ENCODE measurements at regions not wholly inside any gene's neighbourhood (a gene's known extent, or its start where the extent isn't known, plus 50 kb on each side); places are given as distances from the start of the nearest gene placed in this dataset.
"Not testable (repeated sequence)": the region's sequence is repeated elsewhere in the genome, so short reads cannot be mapped to it uniquely, and the experiment has no call there.

DNA sequence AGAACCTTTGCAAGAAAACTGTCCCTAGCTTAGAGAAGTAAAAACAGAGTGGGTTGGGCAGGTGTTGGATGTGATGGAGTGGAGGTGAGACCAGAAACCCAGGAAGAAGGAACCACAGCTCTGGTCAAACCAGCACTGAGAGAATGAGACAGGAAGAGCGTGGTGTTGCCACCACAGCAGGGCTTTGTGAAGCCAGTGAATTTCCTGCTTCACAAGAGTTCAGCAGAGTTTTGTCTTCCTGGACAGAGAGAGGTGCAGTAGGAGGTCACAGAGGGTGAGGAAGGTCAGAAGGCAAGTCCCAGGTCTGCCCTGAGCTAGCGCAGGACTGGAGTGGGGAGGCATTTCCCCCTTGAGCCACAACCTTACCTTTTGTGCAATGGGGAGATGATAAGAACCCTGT is 2306.2 kb upstream of the ACO1 start:
- H3K9me3 ChIP-seq, result no peaks in the 10 kb centered on the region
- H3K4me1 ChIP-seq, result no peaks in the 10 kb centered on the region
- intact Hi-C loops (cut with DNase I), result no loop called here
- H3K36me3 ChIP-seq, result no peaks in the 10 kb centered on the region
- 74 to 87% (median 81%) methylated on average over 2 of the region's 2 CpGs for WGBS, 4 donors
- no peak overlapping the region for H3K27ac ChIP-seq
- H3K4me3 ChIP-seq, result no peak overlapping the region
- TF ChIP-seq, protein P1, sequence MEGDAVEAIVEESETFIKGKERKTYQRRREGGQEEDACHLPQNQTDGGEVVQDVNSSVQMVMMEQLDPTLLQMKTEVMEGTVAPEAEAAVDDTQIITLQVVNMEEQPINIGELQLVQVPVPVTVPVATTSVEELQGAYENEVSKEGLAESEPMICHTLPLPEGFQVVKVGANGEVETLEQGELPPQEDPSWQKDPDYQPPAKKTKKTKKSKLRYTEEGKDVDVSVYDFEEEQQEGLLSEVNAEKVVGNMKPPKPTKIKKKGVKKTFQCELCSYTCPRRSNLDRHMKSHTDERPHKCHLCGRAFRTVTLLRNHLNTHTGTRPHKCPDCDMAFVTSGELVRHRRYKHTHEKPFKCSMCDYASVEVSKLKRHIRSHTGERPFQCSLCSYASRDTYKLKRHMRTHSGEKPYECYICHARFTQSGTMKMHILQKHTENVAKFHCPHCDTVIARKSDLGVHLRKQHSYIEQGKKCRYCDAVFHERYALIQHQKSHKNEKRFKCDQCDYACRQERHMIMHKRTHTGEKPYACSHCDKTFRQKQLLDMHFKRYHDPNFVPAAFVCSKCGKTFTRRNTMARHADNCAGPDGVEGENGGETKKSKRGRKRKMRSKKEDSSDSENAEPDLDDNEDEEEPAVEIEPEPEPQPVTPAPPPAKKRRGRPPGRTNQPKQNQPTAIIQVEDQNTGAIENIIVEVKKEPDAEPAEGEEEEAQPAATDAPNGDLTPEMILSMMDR (IDR thresholded peaks at IDR 0.05), result no peak
- TF ChIP-seq POLR2A (IDR thresholded peaks at IDR 0.05), result no peak
- H3K27me3 ChIP-seq, result no peaks in the 10 kb centered on the region
- no peak for ATAC-seq
- DNase-seq, result no peak

DNA sequence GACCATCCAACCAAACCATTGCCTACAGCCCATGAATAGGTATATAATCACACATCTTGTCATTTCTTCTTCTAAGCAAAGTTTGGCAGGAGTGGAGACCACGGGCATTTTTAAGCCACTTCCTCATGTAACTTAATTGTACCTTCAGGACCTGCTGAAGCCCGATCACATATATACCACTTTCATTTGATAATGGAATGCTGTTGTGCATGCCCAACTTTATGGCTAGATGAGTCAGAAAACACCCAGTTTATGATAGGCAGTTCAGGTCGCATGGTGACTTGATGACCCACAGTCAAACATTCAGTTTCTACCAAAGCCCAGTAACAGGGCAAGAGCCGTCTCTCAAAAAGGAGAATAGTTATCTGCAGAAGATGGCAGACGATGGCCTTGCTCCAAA is 2295.0 kb upstream of the ACO1 start:
- Histone ChIP-seq H3K27me3 (no peaks in the 10 kb centered on the region), H3K27ac (no peak overlapping the region), H3K9me3 (peaks cover 0 to 7% (median 0%) of the 10 kb centered on the region in 12 donors), H3K4me1 (no peaks in the 10 kb centered on the region), H3K36me3 (no peaks in the 10 kb centered on the region), H3K4me3 (no peak overlapping the region)
- whole genome bisulfite sequencing, 4 donors, result 78 to 86% (median 83%) methylated on average over 5 of the region's 5 CpGs
- intact Hi-C loops (cut with DNase I), result no loop called here
- TF ChIP-seq, protein P1 (IDR thresholded peaks at IDR 0.05), result no peak
- no peak for TF ChIP-seq POLR2A (IDR thresholded peaks at IDR 0.05)
- DNase-seq (no peak), ATAC-seq (no peak)

DNA sequence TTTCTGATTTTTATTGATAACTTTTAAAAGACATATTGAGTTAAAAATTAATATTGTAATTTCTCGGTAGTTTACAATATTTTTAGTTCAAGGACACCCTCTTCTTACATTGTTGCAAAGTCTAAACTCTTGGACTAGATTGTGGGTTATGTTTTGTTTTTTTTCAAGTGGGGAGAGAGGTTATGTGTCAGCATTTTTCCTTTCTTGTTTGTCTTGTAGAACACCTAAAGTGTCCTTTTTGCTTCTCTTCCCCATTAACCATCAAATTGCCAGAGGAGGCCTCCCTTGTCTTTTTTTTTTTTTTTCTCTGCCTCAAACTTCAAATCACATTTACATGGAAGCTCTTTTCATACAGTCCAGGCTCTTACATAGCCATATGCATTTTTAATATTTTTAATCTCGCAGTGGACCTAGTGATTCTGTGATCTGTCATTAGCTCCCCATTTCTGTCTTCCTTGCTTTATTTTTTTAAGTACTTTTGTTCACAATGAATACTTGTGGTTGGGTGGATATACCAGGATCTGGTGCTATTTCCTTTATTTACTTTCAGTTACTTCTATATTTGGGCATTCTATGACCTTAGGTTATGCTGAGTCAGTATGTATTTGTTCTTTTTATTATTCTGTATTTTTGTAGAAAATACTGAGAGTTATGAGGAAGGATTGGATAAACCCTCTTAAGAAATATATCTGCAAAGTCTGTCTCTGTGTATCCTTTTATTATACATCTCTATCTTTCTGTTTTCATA is 2280.6 kb upstream of the ACO1 start:
- H3K36me3 ChIP-seq, result no peaks in the 10 kb centered on the region
- intact Hi-C loops (cut with DNase I), result no loop called here
- no peaks in the 10 kb centered on the region for H3K4me1 ChIP-seq
- H3K27ac ChIP-seq, result no peak overlapping the region
- H3K4me3 ChIP-seq, result no peak overlapping the region
- 61 to 84% (median 63%) methylated on average over 2 of the region's 2 CpGs for WGBS, 4 donors
- H3K9me3 ChIP-seq, result peaks cover 0 to 10% (median 0%) of the 10 kb centered on the region in 12 donors
- DNase-seq, result no peak
- TF ChIP-seq POLR2A (IDR thresholded peaks at IDR 0.05), result no peak
- TF ChIP-seq, protein P1 (IDR thresholded peaks at IDR 0.05), result no peak
- ATAC-seq, result no peak
- H3K27me3 ChIP-seq, result no peaks in the 10 kb centered on the region

DNA sequence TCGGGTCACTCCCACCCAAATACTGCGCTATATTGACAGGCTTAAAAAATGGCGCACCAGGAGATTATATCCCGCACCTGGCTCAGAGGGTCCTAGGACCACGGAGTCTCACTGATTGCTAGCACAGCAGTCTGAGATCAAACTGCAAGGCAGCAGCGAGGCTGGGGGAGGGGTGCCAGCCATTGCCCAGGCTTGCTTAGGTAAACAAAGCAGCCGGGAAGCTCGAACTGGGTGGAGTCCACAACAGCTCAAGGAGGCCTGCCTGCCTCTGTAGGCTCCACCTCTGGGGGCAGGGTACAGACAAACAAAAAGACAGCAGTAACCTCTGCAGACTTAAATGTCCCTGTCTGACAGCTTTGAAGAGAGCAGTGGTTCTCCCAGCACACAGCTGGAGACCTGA is 2277.3 kb upstream of the ACO1 start:
- H3K4me3 ChIP-seq; H3K27me3 ChIP-seq; DNase-seq; ATAC-seq; H3K9me3 ChIP-seq; H3K36me3 ChIP-seq; intact Hi-C loops (cut with DNase I); H3K4me1 ChIP-seq; H3K27ac ChIP-seq: not testable (repeated sequence)
- 80 to 96% (median 92%) methylated on average over 8 of the region's 8 CpGs for WGBS, 4 donors
